ENCODE measurements at regions not wholly inside any gene's neighbourhood (a gene's known extent, or its start where the extent isn't known, plus 50 kb on each side); places are given as distances from the start of the nearest gene placed in this dataset.

- DNase-seq: no peak
Observed at GRCh38 chr3:18033581-18034108, 291.2 kb upstream of the TBC1D5 start.

- no peak for DNase-seq
Observed at GRCh38 chr3:18030371-18030870, 288.0 kb upstream of the TBC1D5 start.

- no peak for DNase-seq
Observed at GRCh38 chr3:18027161-18027939, 284.9 kb upstream of the TBC1D5 start.

- DNase-seq: no peak
Observed at GRCh38 chr3:18024715-18025114, 282.3 kb upstream of the TBC1D5 start.

GRCh38 chr3:18019161-18019495, 276.7 kb upstream of the TBC1D5 start:
- no peak for DNase-seq

- DNase-seq: no peak
Observed at GRCh38 chr3:18018491-18019160, 276.2 kb upstream of the TBC1D5 start.

- DNase-seq: no peak
Observed at GRCh38 chr3:18016366-18016765, 273.9 kb upstream of the TBC1D5 start.

GRCh38 chr3:18012933-18013332, 270.5 kb upstream of the TBC1D5 start:
- no peak for DNase-seq

- DNase-seq: no peak
Observed at GRCh38 chr3:18012436-18012835, 270.0 kb upstream of the TBC1D5 start.

GRCh38 chr3:18011387-18011786, 269.0 kb upstream of the TBC1D5 start:
- no peak for DNase-seq

- no peak for DNase-seq
Observed at GRCh38 chr3:18010001-18010400, 267.6 kb upstream of the TBC1D5 start.

GRCh38 chr3:18008706-18009368, 266.4 kb upstream of the TBC1D5 start:
- no peak for DNase-seq

- DNase-seq: no peak
Observed at GRCh38 chr3:18007980-18008379, 265.5 kb upstream of the TBC1D5 start.

GRCh38 chr3:17995769-17996168, 253.3 kb upstream of the TBC1D5 start:
- no peak for DNase-seq

GRCh38 chr3:17994167-17994566, 251.7 kb upstream of the TBC1D5 start:
- no peak for DNase-seq

- DNase-seq: no peak
Observed at GRCh38 chr3:17990390-17990789, 248.0 kb upstream of the TBC1D5 start.

GRCh38 chr3:17986348-17986816, 244.0 kb upstream of the TBC1D5 start:
- DNase-seq: no peak

GRCh38 chr3:17985658-17986347, 243.4 kb upstream of the TBC1D5 start:
- no peak for DNase-seq

- DNase-seq: no peak
Observed at GRCh38 chr3:17983106-17983505, 240.7 kb upstream of the TBC1D5 start.

- no peak for DNase-seq
Observed at GRCh38 chr3:17982211-17982880, 239.9 kb upstream of the TBC1D5 start.

- no peak for DNase-seq
Observed at GRCh38 chr3:17980863-17981262, 238.4 kb upstream of the TBC1D5 start.

GRCh38 chr3:17979911-17980310, 237.5 kb upstream of the TBC1D5 start:
- DNase-seq: no peak

All from activated gamma-delta T cell treated with Interleukin-2 at 50 U/mL for 16 hours (primary cell).